Ovary (tissue), 3 donors: ENCODE measurements at regions not wholly inside any gene's neighbourhood (a gene's known extent, or its start where the extent isn't known, plus 50 kb on each side); places are given as distances from the start of the nearest gene placed in this dataset.

Experiments used
- CTCF ChIP-seq, 3 donors: fragments of 450-650 bp in 2 of 3; fragments of 200-600 bp in 1 of 3; IDR thresholded peaks; one replicate each; pipeline versions ENCODE4 v1.5.1 to v1.8.0; 2016 to 2022; ENCODE audit warnings: antibody characterized with exemption in 3 of 3, mild to moderate bottlenecking in 1 of 3
- POLR2A ChIP-seq: fragments of 450-650 bp; IDR thresholded peaks from one replicate; pipeline ENCODE4 v1.6.1; 2017; ENCODE audit warnings: antibody characterized with exemption, mild to moderate bottlenecking, moderate library complexity
- donor health status: DM: no; HTN: no; CAD: no.

DNA sequence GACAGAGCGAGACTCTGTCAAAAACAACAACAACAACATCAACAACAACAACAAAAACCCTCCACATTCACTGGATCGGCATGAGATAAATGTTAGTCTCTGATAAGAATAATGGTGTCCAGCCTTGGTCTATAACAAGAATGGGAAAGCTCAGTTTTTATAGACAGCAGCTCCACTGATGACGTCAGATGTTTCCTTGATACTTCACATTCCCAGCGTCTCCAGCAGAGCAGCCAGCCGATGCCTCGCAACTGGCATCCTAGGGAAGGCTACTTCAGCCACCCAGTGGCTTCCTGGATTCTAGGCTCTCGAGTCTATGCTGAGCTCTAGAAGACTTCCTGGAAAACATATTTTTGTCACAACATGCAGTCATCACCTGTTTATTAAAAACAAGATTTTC, 271.4 kb upstream of the SMIM21 start:
- TF ChIP-seq CTCF (IDR thresholded peaks at IDR 0.05): no peak
- no peak for TF ChIP-seq POLR2A
